ENCODE measurements at regions not wholly inside any gene's neighbourhood (a gene's known extent, or its start where the extent isn't known, plus 50 kb on each side); places are given as distances from the start of the nearest gene placed in this dataset.
A peak's percentile ranks its signal among the peaks of the same experiment; 100 is the strongest.
"Not testable (repeated sequence)": the region's sequence is repeated elsewhere in the genome, so short reads cannot be mapped to it uniquely, and the experiment has no call there.

DNA sequence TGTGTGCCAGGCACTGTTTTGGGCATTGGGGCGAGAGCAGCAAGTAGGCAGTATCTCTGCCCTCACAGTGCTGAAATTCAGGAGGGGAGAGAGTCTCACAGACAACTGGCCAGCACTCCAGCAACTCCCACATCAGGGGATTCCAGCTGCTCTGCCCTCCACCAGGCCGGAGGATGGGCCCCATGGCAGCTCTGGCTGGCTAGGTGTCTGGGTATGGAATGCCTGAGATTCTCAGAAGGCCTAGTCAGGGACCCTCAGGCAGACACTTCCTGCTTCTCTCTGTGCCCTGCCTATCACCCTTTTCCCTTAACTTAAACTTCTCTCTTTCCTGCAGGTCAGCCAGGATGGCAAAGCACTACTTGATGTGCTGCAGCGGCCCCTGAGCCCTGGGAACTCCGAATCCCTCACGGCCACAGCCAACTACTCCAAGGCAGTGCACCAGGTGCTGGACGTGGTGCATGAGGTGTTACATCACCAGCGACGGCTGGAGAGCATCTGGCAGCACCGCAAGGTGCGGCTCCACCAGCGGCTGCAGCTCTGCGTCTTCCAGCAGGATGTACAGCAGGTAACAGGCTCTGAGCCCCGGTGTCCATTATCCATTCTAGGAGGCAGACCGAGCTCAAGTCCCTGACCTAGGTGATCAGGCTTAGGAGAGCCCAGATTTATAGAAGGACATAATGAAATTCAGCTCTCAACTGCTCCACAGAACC is 342.2 kb upstream of the ROPN1 start:
- TF ChIP-seq, protein P1, sequence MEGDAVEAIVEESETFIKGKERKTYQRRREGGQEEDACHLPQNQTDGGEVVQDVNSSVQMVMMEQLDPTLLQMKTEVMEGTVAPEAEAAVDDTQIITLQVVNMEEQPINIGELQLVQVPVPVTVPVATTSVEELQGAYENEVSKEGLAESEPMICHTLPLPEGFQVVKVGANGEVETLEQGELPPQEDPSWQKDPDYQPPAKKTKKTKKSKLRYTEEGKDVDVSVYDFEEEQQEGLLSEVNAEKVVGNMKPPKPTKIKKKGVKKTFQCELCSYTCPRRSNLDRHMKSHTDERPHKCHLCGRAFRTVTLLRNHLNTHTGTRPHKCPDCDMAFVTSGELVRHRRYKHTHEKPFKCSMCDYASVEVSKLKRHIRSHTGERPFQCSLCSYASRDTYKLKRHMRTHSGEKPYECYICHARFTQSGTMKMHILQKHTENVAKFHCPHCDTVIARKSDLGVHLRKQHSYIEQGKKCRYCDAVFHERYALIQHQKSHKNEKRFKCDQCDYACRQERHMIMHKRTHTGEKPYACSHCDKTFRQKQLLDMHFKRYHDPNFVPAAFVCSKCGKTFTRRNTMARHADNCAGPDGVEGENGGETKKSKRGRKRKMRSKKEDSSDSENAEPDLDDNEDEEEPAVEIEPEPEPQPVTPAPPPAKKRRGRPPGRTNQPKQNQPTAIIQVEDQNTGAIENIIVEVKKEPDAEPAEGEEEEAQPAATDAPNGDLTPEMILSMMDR (IDR thresholded peaks at IDR 0.05; ENCODE audit: insufficient read depth, missing control alignments): no peak
- no peak for DNase-seq (ENCODE audit: insufficient read length, low spot score)
- FAIRE-seq: no peak

DNA sequence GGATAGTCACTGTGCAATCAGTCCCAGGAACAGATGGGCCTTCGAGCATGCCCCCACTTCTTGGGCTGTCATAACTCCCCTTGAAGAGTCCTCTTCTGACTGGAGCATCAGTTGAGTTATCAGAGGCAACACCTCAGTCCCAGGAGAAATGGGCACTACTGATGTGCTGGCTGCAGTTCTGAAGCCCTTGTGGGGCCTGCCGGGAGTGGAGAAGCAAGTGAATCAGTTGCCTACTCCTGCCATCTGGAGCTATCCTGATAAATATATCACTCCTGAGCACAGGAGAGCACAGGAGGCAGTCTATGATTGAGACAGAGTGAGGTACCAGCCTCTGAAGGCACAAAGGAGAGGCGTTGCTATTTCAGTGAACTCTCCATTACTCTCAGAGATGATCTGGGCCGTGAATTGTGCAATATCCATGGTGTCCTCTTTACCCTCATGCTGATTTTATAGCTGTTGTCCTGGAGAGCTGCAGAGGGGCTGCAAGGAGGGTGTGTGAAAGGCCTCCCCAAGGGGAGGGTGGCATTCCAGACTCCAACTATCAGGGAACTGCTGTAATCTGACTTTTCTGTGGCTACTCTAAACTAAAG is 344.2 kb upstream of the ROPN1 start:
- no peak for FAIRE-seq
- TF ChIP-seq, protein P1 (IDR thresholded peaks at IDR 0.05; ENCODE audit: insufficient read depth, missing control alignments): no peak

DNA sequence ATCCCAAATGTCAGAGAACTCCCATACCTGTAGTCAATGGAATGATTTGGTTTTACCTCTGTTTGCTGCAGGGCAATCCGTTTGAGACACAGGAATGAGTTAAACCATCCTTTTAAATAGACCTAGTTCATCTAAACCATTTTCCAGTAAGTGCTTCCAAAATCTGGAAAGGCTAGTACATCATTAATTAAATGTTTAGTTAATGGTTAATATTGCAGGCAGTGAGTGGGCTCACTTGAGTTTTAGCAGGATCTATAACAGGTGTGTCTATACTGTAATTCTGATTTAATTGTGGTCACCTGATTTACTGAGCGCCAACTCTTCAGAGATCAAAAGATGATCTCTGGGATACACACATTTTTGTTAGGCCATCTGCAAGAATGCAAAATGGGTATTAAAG is 353.9 kb upstream of the ROPN1 start:
- TF ChIP-seq, protein P1 (IDR thresholded peaks at IDR 0.05; ENCODE audit: insufficient read depth, missing control alignments): no peak
- DNase-seq (ENCODE audit: insufficient read length, low spot score): no peak
- no peak for FAIRE-seq

More for the DNA sequence above, 344.2 kb upstream of the ROPN1 start:
- no peak for DNase-seq (ENCODE audit: insufficient read length, low spot score)

DNA sequence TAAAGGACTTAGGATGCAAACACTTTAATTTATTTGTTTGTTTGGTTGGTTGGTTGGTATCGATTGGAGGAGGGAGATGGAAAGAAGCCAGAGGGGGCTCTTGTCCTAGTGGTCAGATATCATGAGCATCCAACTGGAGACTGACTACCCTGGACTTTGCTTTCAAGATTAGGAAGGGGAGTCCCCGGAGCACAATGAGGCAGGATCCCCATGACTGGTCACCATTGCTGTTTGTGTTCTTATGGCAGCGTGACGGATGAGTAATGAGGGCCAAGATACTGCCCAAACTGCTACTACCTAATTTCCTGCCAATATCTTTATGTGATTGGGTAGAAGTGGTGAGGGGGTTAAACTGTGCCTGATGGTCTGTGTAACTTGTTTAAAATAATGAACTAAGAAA is 354.6 kb upstream of the ROPN1 start:
- DNase-seq (ENCODE audit: insufficient read length, low spot score): no peak
- no peak for FAIRE-seq
- TF ChIP-seq, protein P1 (IDR thresholded peaks at IDR 0.05; ENCODE audit: insufficient read depth, missing control alignments): no peak

DNA sequence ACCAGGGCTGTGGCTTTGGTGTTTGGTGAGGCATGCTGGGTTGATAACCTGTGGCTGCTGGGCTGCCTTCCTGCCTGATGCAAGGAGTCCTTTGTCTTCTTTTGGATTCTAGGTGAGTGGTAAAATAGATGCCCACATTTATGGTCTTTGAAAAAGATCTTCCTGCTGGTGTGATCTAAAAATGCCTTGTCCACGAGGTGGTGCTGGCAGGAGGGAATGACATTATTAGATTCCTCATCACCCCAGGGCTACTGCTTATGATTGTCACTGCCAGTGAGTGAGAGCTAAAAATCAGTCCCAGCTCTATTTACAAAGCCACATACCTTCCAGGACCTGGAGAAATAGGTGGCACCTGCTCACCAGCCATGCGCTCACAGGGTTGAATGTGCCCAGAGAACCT is 355.5 kb upstream of the ROPN1 start:
- DNase-seq (ENCODE audit: insufficient read length, low spot score): no peak
- TF ChIP-seq, protein P1 (IDR thresholded peaks at IDR 0.05; ENCODE audit: insufficient read depth, missing control alignments): no peak
- no peak for FAIRE-seq

DNA sequence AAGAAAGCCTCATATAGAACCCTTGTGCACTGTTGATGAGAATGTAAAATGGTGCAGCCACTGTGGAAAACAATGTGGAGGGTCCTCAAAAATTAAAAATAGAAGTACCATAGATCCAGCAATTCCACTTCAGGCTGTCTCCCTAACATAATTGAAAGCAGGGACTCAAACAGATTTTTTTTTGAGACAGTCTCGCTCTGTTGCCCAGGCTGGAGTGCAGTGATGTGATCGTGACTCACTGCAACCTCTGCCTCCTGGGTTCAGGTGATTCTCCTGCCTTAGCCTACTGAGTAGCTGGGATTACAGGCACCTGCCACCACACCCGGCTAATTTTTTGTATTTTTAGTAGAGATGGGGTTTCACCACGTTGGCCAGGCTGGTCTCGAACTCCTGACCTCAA is 356.6 kb upstream of the ROPN1 start:
- DNase-seq (ENCODE audit: insufficient read length, low spot score); FAIRE-seq: not testable (repeated sequence)

DNA sequence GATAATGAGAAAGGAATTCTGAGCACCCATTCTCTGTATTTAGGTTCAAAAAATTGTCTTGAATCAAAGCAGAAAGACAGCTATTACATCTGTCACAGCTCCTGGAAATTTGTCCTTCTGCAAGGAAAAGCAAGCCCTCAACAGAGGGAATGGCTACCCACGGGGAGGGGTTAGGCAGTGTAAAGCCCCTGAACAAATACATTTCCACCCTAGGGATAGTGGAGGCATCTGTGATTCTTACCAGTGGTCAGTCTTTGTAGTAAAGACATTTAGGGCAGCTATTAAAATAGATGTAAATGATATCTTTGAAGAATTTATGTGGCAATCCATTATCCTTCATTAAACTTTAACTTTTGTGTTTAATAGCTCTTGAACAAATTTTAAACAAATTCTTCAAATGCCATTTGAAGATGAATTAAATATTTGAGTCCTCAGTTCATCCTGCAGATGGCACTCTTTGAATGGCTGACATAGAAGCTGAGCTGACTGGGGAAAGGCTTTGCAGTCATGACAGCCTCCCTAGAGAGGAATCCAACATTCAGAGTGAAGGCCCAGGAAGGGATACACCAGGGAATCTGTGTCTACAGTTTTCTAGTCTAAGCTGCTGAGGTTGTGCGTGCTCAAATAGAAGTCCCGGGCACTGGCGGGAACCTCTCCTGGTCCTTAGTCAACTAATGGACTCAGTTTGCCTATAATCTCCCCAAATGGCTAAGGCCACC is 359.7 kb upstream of the ROPN1 start:
- FAIRE-seq (peak; percentile 51), DNase-seq (ENCODE audit: insufficient read length, low spot score) (peak; percentile 32)
- TF ChIP-seq, protein P1 (IDR thresholded peaks at IDR 0.05; ENCODE audit: insufficient read depth, missing control alignments): peak; percentile 89

All from D721Med (cell line).